Choroid plexus epithelial cell (primary cell): ENCODE measurements at regions not wholly inside any gene's neighbourhood (a gene's known extent, or its start where the extent isn't known, plus 50 kb on each side); places are given as distances from the start of the nearest gene placed in this dataset.
"Not testable (repeated sequence)": the region's sequence is repeated elsewhere in the genome, so short reads cannot be mapped to it uniquely, and the experiment has no call there.

ENCODE experiments used
- DNase-seq: peaks from one replicate; pipeline ENCODE4 v3.0.0-alpha.2; 2010; ENCODE audit warnings: low read depth
- H3K4me3 ChIP-seq: 2 replicates; pipeline ENCODE4 v1.5.1; 2011; ENCODE audit warnings: low read depth, mild to moderate bottlenecking, control low read depth, low read length, moderate library complexity
- CTCF ChIP-seq: conservative IDR thresholded peaks from 2 replicates; pipeline ENCODE4 v1.5.1; 2011; ENCODE audit warnings: low read depth, mild to moderate bottlenecking, control low read depth, inconsistent platforms, low read length, moderate library complexity

DNA sequence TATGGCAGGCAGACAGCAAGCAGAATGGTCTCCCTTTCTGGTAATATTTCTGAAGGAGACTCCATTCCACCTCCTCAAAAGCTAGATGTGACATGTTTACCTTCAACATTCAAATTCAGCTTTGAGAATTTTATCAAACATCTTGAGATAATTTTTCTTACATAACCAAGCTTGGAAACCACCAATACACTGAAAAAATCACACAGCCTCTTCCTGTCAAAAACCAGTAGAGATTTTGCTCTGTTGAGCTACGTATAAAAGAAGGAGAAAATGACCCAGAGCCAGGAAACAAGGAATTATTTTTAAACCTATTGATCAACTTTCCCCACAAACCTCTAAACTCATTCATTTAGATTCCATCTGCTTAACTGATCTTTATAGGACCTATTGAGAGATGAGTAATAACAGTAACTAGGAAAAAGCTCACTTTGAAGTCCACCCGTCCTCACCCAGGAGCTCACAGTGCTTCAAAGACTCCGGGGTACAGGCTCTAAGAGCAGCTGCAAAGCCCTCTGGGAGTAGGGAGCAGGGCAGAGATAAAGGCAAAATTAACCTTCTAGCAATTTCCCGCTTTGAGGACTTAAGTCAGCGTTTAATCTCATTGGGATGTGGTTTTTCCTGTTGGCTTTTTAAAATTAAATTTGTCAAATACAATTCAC lies 318.2 kb upstream of the RASGEF1B start:
- H3K4me3 ChIP-seq = no peak overlapping the region
- TF ChIP-seq CTCF = no peak
- no peak for DNase-seq

DNA sequence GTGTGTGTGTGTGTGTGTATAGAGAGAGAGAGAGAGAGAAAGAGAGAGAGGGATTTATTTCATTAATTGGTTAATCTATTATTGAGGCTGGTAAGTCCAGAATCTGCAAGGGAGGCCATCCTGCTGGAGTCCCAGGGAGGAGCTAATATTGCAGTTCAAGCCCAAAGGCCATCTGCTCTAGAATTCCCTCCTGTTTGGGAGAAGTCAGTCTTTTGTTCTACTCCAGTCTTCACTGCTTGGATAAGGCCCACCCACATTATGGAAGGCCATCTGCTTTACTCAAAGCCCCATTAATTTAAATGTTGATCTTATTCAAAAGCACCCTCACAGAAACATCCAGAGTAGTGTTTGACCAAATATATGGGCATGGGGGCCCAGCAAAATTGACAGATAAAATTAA lies 317.5 kb upstream of the RASGEF1B start:
- no peak for DNase-seq
- TF ChIP-seq CTCF = no peak
- no peak overlapping the region for H3K4me3 ChIP-seq

- no peak for DNase-seq
- TF ChIP-seq CTCF = no peak
- H3K4me3 ChIP-seq = no peak overlapping the region
These were observed 315.1 kb upstream of the RASGEF1B start for GRCh38 chr4:81786766-81787165.

DNA sequence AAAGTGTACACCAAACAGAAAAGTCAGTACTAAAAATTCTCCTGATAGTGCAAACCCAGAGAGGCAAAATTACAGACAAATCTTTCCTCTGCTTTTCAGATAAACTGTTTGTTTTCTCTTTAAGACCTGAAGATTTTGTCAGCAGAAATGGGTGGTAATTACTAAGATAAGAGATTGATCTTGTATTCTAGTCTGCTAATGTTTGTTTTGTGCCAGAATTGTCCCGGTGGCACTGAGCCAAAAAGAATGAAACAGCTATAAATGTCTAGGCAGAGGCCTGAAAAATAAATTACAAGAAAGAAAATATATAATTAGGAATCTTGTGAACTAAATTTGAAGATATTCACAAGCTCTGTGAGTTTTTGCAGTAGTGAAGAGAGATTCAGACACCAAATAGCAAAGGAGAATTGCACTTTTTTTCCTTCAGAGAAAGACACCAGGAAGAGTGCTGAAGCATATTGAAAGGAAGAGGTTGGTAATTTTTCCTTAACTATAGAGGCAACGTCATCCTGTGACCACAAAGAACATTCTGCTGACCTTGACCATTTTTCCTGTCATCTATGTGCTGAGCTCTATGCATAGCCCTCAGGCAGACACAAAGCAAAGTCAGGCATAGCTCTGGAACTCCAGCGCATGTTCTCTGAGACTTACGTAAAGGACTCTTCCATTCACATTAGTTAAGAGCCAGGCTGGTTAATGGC lies 314.5 kb upstream of the RASGEF1B start:
- TF ChIP-seq CTCF = no peak
- no peak overlapping the region for H3K4me3 ChIP-seq
- peak; percentile 42 for DNase-seq

DNA sequence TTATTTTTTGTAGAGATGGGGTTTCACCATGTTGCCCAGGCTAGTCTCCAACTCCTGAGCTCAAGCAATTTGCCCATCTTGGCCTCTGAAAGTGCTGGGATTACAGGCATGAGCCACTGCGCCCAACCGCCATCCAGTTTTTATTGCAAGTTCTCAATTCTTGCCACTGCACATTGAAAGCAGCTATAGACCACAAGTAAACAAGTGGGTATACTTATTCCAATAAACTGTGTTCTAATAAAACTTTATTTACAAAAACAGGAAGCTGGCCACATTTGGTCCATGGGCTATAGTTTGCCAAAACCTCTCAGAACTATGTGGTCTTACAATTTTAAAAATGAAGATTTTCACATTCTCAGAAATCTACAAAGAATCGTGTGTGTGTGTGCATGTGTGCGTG lies 313.6 kb upstream of the RASGEF1B start:
- no peak for TF ChIP-seq CTCF
- DNase-seq = no peak
- no peak overlapping the region for H3K4me3 ChIP-seq

- H3K4me3 ChIP-seq = no peak overlapping the region
- no peak for TF ChIP-seq CTCF
- DNase-seq = no peak
These were observed 311.9 kb upstream of the RASGEF1B start for GRCh38 chr4:81783558-81783957.

DNA sequence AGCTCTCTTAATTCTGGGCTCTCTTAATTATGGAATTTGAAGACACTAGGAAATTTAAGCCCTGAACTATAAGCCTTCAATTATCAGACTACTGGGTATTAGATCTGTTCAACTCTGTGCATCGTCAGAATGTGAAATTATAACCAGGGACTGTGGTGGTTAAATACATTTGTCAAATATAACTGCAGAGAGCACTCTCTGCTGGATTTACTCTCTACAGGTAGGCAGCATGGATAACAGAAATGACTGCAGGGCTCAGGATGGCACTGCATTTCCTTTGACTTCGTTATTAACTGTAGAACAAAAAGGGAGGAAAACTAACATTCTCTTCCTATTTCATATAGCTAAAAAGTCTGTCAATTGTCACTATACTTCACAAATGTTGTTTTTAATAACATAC lies 310.1 kb upstream of the RASGEF1B start:
- DNase-seq = no peak
- H3K4me3 ChIP-seq = no peak overlapping the region
- no peak for TF ChIP-seq CTCF

- DNase-seq, H3K4me3 ChIP-seq: not testable (repeated sequence)
These were observed 306.0 kb upstream of the RASGEF1B start for GRCh38 chr4:81777718-81778117.
